ENCODE measurements at regions not wholly inside any gene's neighbourhood (a gene's known extent, or its start where the extent isn't known, plus 50 kb on each side); places are given as distances from the start of the nearest gene placed in this dataset.

DNA sequence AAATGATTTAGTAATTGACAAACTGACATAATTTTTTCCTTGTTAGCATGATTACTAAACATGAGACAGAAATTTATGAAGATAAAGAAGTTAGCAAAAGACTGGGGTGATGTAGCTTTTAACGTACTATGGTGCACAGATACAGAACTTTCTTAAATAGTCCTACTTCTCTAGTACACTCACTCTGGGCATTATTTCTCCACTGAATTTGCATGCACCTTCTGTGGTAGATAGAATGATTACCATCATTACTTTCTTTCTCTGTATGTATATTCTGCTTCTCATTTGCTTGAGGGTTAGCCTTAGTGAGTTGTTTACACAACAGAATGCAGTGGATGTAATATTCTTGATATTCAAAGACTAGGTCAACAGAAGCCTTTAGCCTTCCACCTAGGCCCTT lies 173.1 kb upstream of the EPHA7 start:
- ATAC-seq (no peak), DNase-seq (no peak)
- Mint-ChIP-seq H3K4me1 (no peaks in the 10 kb centered on the region), H3K36me3 (no peaks in the 10 kb centered on the region), H3K27ac (no peak overlapping the region), H3K9me3 (ENCODE audit: low read depth) (peaks cover 3% of the 10 kb centered on the region), H3K4me3 (no peak overlapping the region), H3K27me3 (no peaks in the 10 kb centered on the region)
- CTCF ChIA-PET, result no interaction called here

DNA sequence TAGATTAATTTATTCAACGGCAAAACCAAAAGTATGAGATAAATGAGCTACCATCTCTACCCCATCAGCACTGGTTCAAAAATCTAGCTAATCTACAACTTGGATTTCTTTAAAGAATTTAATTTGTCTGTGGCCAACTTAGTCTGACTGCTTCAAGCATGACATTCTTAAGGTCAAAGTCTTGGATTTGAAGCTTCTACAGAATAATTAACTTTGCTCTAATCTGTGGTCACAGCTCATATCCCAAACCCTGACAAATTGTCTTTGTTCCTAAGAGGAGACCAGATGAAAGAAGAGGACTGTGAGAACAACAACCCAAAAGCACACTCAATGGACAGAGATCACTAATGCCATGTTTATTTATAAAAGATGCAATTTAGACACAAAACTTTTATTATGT lies 166.9 kb upstream of the EPHA7 start:
- DNase-seq (no peak), ATAC-seq (no peak)
- H3K4me3 Mint-ChIP-seq, result no peak overlapping the region
- no peaks in the 10 kb centered on the region for H3K36me3 Mint-ChIP-seq
- peaks cover 5% of the 10 kb centered on the region for H3K9me3 Mint-ChIP-seq (ENCODE audit: low read depth)
- no peaks in the 10 kb centered on the region for H3K27me3 Mint-ChIP-seq
- H3K27ac Mint-ChIP-seq, result no peak overlapping the region
- CTCF ChIA-PET, result no interaction called here
- H3K4me1 Mint-ChIP-seq, result no peaks in the 10 kb centered on the region

DNA sequence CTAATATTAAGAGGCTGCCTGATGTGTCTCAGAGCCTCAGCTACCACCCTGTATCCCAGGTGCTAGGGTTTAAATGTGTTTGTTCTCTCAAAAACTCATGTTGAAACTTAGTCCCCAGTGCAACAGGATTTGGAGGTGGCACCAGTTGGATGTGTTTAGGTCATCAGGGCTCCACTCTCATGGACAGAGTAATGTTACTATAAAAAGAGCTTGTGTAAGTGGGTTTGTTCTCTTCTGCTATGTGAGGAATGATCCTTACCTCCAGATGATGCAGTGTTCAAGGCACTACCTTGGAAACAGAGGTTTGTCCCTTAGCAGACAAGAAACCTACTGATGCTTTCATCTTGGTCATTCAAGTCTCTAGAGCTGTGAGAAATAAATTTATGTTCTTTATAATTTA lies 164.9 kb upstream of the EPHA7 start:
- no peaks in the 10 kb centered on the region for H3K36me3 Mint-ChIP-seq

DNA sequence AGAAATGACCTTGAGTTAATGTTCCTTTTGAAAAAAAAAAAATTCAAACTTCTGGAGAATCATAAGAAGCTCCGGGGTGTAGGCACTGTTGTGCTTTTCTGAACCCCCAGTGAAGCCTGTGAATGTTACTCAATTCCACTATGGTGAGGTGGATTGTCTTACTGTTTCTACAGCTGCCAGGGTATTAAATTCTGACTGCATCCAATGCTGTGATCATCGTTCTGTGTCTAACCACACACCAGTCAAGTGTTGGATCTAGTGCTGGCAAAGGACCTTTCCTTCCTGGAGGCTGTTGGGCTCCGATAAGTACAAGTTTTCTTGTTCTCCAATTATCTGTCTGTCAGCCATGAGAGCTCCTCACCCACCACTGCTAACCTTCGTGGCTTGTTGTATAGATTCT lies 162.0 kb upstream of the EPHA7 start:
- ATAC-seq, result no peak
- no peak for DNase-seq
- Mint-ChIP-seq H3K4me1 (no peaks in the 10 kb centered on the region), H3K27me3 (no peaks in the 10 kb centered on the region), H3K27ac (no peak overlapping the region), H3K36me3 (no peaks in the 10 kb centered on the region), H3K4me3 (no peak overlapping the region), H3K9me3 (ENCODE audit: low read depth) (peaks cover 2% of the 10 kb centered on the region)
- CTCF ChIA-PET, result no interaction called here

More for the DNA sequence above, 164.9 kb upstream of the EPHA7 start:
- DNase-seq (no peak), ATAC-seq (no peak)
- H3K27ac Mint-ChIP-seq, result no peak overlapping the region
- CTCF ChIA-PET, result no interaction called here
- H3K9me3 Mint-ChIP-seq (ENCODE audit: low read depth), result peaks cover 3% of the 10 kb centered on the region
- H3K4me1 Mint-ChIP-seq, result no peaks in the 10 kb centered on the region
- no peaks in the 10 kb centered on the region for H3K27me3 Mint-ChIP-seq
- no peak overlapping the region for H3K4me3 Mint-ChIP-seq

DNA sequence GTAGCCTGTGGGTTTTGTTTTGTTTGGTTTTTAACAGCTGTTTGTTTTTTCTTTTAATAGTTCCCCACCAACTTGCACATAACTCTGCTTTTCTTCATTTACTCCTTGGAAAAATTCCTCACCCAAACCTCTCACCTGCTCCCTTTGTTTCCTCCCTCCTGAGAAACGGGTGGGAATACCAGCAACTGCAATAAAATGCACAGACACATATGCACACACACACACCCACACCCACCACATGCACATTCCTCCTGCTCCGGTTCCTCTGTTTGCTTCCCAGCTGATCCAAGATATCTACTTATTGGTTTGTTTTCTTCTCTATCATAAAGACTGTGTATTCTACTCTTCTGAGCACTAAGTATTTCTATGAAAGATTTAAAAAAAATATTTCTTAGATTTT lies 161.1 kb upstream of the EPHA7 start:
- ATAC-seq (no peak), DNase-seq (no peak)
- H3K9me3 Mint-ChIP-seq (ENCODE audit: low read depth), result no peaks in the 10 kb centered on the region
- H3K36me3 Mint-ChIP-seq, result no peaks in the 10 kb centered on the region
- CTCF ChIA-PET, result no interaction called here
- H3K27me3 Mint-ChIP-seq, result no peaks in the 10 kb centered on the region
- H3K4me3 Mint-ChIP-seq, result no peak overlapping the region
- no peak overlapping the region for H3K27ac Mint-ChIP-seq
- no peaks in the 10 kb centered on the region for H3K4me1 Mint-ChIP-seq

DNA sequence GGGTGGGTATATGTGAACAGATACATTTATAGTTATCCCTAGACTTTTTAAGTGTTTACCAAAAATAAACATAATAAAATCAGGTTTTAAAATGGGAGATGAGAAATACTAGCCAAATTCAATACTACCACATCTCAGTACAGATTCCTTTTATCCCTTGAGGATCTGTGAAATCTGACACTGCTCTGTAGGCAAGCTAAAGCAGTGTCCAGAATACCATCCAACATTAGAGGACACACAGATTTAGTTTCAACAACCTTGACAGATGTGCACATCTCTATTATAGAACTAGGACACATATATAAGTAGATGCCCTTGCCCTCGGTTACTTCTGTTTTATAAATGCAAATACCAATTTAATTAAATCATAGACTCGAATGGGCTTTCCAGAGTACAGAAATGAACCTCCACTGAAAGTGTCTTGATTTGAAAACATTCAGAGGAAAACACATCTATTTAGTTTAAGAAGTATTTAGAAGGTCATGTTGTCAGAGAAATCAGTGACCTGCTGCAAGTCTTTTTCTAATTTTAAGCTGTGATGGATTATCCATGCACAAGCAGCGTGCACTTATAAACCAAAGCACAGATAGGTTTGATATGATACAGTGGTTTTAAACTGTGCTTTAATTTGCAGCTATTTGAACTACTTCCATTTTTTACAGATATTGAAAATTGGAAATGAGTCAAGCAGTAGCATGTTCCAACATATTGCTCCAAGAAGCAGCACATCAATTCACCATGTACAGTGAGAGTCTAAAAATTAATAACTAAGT lies 156.3 kb upstream of the EPHA7 start:
- Mint-ChIP-seq H3K4me1 (no peaks in the 10 kb centered on the region), H3K4me3 (no peak overlapping the region), H3K36me3 (no peaks in the 10 kb centered on the region), H3K9me3 (ENCODE audit: low read depth) (no peaks in the 10 kb centered on the region), H3K27me3 (no peaks in the 10 kb centered on the region), H3K27ac (no peak overlapping the region)
- ATAC-seq, result no peak
- DNase-seq, result no peak
- CTCF ChIA-PET, result no interaction called here

DNA sequence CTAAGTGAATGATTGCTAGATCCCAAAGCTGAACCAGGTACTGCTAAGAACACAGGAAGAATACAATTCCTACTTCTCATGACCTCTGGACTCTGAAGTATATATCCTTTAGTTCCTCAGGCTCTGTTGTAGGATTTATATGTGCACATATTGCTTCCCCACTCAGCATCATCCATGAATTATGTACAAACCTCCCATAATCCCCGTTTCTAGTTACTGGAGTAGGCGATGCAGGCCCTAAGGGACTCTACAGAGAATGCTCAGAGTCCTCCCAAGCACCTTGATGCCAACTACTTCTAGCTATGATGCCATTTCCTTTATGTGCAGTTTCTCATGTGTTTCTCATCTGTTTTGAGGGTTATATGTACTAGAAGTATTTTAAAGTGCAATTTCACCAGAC lies 154.9 kb upstream of the EPHA7 start:
- no peak overlapping the region for H3K4me3 Mint-ChIP-seq
- DNase-seq (no peak), ATAC-seq (no peak)
- H3K36me3 Mint-ChIP-seq, result no peaks in the 10 kb centered on the region
- CTCF ChIA-PET, result no interaction called here
- no peak overlapping the region for H3K27ac Mint-ChIP-seq
- no peaks in the 10 kb centered on the region for H3K9me3 Mint-ChIP-seq (ENCODE audit: low read depth)
- H3K27me3 Mint-ChIP-seq, result no peaks in the 10 kb centered on the region
- H3K4me1 Mint-ChIP-seq, result no peaks in the 10 kb centered on the region

DNA sequence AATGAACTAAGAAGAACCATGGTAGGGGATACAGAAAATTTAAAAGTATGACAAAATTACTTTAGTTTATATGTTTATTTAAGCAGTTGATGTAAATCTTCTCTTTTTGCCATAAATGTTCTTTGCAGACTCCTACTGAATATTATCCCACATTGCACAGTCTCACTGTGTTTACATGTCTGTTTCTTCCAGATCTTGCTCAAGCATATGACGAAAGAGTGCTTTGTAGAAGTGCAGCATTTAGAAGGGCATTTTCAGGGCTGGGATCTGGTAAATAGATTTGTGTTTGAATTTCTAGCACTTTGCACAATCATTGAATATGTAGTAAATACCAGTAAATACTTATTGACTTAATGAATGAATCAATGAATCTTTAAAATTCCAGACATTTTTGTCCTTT lies 152.0 kb upstream of the EPHA7 start:
- Mint-ChIP-seq H3K4me3 (no peak overlapping the region), H3K27ac (no peak overlapping the region), H3K27me3 (no peaks in the 10 kb centered on the region), H3K4me1 (no peaks in the 10 kb centered on the region), H3K9me3 (ENCODE audit: low read depth) (peaks cover 1% of the 10 kb centered on the region), H3K36me3 (no peaks in the 10 kb centered on the region)
- CTCF ChIA-PET, result no interaction called here
- ATAC-seq (no peak), DNase-seq (no peak)

DNA sequence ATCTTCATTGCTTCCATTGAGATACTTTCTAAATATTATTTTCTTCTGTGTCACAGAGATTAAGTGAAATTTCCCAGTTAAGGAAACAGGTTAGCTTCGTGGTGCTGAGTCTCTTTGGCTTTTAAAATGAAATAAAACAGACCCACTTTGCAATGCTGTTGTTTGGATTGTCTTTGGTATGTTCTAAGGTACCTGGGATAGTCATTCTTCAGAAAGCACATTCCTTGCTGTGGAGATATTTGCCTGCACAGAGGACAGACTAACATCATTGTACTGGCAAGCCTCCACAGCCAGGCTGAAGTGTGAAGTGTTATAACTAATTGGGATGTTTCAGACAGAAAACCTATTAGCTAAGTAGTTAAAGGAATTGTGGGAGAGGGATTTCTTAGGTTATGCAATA lies 148.8 kb upstream of the EPHA7 start:
- H3K4me1 Mint-ChIP-seq, result no peaks in the 10 kb centered on the region
- H3K27ac Mint-ChIP-seq, result no peak overlapping the region
- peaks cover 4% of the 10 kb centered on the region for H3K9me3 Mint-ChIP-seq (ENCODE audit: low read depth)
- H3K27me3 Mint-ChIP-seq, result no peaks in the 10 kb centered on the region
- CTCF ChIA-PET, result no interaction called here
- no peaks in the 10 kb centered on the region for H3K36me3 Mint-ChIP-seq
- no peak for DNase-seq
- H3K4me3 Mint-ChIP-seq, result no peak overlapping the region
- no peak for ATAC-seq

DNA sequence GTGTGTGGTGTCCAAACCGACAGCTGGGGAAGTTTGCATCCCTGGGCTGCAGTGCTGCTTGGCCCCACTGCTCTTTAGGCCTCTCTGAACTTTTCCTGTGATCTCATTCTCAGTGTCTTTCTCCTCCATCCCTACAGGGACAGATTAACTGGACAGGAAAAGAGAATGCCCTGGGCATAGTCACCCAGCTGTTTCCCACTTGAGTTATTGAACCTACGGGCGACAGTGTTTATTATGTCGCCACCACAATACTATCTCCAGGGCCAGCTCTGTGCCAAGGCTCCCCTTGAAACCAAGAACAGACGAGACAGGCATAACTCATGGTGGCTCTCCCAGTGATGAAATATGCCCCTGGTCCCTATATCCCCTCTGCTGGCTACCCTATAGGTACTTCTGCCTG lies 147.8 kb upstream of the EPHA7 start:
- DNase-seq, result no peak
- Mint-ChIP-seq H3K36me3 (no peaks in the 10 kb centered on the region), H3K27ac (no peak overlapping the region), H3K27me3 (no peaks in the 10 kb centered on the region), H3K4me1 (no peaks in the 10 kb centered on the region), H3K4me3 (no peak overlapping the region), H3K9me3 (ENCODE audit: low read depth) (peaks cover 4% of the 10 kb centered on the region)
- ATAC-seq, result no peak
- CTCF ChIA-PET, result no interaction called here

DNA sequence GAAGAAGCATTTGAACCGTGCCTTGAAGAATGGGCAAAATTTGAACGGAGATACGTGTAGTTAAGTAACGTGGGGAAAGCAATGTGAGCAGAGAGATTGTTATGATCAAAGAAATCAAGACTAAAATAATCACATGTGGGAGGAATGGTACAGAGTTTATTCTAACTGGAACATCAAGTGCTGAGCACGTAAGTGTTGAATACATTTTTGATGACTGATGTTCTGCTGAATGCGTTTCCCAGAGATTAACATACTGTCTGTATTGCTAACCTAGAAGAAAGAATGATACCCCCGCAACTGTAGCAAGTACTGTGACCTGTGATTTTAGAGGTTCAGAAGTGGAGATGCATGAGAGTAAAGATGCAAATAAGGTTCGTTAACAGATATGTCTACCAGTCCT lies 146.9 kb upstream of the EPHA7 start:
- H3K27ac Mint-ChIP-seq, result no peak overlapping the region
- H3K4me1 Mint-ChIP-seq, result no peaks in the 10 kb centered on the region
- no peaks in the 10 kb centered on the region for H3K36me3 Mint-ChIP-seq

DNA sequence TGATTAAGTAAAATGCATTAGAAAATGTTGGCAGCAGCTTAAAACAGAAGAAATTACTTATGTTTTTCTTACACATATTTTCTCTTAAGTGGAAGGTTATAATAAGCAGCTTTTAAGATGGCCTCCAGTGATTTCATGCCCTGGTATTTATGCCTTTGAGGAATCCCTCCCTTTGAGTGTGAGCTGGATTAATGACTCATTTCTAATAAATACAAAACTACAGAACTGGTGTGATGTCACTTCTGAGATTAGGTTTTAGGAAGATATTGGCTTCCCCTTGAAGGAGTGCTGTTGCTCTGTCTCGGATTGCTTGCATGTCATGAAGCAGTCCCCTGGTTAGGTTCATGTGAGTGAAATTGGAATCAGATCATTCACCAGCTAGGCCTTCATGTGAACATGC lies 143.2 kb upstream of the EPHA7 start:
- Mint-ChIP-seq H3K4me3 (no peak overlapping the region), H3K9me3 (ENCODE audit: low read depth) (peaks cover 4% of the 10 kb centered on the region), H3K27ac (no peak overlapping the region), H3K27me3 (no peaks in the 10 kb centered on the region), H3K36me3 (no peaks in the 10 kb centered on the region), H3K4me1 (no peaks in the 10 kb centered on the region)
- CTCF ChIA-PET, result no interaction called here
- ATAC-seq (no peak), DNase-seq (no peak)

More for the DNA sequence above, 146.9 kb upstream of the EPHA7 start:
- H3K4me3 Mint-ChIP-seq, result no peak overlapping the region
- ATAC-seq (no peak), DNase-seq (no peak)
- H3K27me3 Mint-ChIP-seq, result no peaks in the 10 kb centered on the region
- CTCF ChIA-PET, result no interaction called here
- H3K9me3 Mint-ChIP-seq (ENCODE audit: low read depth), result peaks cover 4% of the 10 kb centered on the region

DNA sequence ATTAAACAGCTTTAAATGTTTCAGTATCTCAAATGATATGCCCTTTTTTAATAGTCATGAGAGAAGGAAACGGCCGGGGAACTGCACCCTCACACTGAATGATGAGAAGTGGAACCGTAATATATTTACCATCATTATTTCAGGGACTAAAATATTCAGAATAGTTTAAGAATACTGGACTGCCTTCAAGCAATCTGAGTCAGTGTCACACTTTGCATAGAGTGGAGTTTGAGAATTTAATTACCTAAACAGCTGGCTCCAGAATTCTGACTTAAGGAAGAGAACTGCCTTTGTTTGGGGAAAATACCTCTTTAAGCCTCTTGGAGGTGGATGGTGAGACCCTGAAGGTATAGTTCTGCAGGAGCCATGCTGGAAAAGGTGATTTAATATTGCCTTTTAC lies 135.9 kb upstream of the EPHA7 start:
- no peaks in the 10 kb centered on the region for H3K4me1 Mint-ChIP-seq
- no peaks in the 10 kb centered on the region for H3K9me3 Mint-ChIP-seq (ENCODE audit: low read depth)
- H3K27ac Mint-ChIP-seq, result no peak overlapping the region
- H3K36me3 Mint-ChIP-seq, result no peaks in the 10 kb centered on the region
- H3K27me3 Mint-ChIP-seq, result no peaks in the 10 kb centered on the region
- CTCF ChIA-PET, result no interaction called here
- ATAC-seq (no peak), DNase-seq (no peak)
- no peak overlapping the region for H3K4me3 Mint-ChIP-seq

DNA sequence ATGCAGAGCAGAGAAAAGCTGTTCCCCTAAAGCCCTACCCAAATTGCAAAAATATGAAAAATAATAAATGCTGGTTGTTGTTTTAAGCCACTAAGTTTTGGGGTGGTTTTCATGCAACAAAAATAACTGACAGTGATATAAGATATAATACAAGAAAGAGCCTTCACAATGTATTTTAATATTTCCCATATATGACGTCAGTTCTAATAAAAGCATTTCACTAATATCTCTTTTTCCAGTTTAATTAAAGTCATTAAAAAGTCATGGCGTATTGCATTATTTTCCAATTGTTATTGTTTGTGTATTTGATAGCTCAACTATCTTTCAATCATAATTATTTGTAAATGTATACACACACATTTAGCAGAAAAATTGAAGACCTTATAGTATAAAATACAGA lies 134.7 kb upstream of the EPHA7 start:
- Mint-ChIP-seq H3K36me3 (no peaks in the 10 kb centered on the region), H3K4me1 (no peaks in the 10 kb centered on the region), H3K27me3 (no peaks in the 10 kb centered on the region), H3K4me3 (no peak overlapping the region), H3K27ac (no peak overlapping the region), H3K9me3 (ENCODE audit: low read depth) (no peaks in the 10 kb centered on the region)
- no peak for ATAC-seq
- no peak for DNase-seq
- CTCF ChIA-PET, result no interaction called here
